ENCODE measurements at regions not wholly inside any gene's neighbourhood (a gene's known extent, or its start where the extent isn't known, plus 50 kb on each side); places are given as distances from the start of the nearest gene placed in this dataset.

- no peak for DNase-seq (ENCODE audit: low read depth in 2 of 2)
- no peak overlapping the region for H3K4me3 ChIP-seq (replicated peaks in 1 of 2; ENCODE audit: low read depth in 2 of 2, low read length in 2 of 2)
- TF ChIP-seq CTCF (IDR thresholded peaks at IDR 0.05; ENCODE audit: low read depth, low read length), result no peak
Measured at GRCh38 chr2:129903586-129904425, 75.7 kb upstream of the RAB6C start.

GRCh38 chr2:129904532-129905446 lies 74.7 kb upstream of the RAB6C start:
- H3K4me3 ChIP-seq (replicated peaks in 1 of 2; ENCODE audit: low read depth in 2 of 2, low read length in 2 of 2), result no peak overlapping the region

DNA sequence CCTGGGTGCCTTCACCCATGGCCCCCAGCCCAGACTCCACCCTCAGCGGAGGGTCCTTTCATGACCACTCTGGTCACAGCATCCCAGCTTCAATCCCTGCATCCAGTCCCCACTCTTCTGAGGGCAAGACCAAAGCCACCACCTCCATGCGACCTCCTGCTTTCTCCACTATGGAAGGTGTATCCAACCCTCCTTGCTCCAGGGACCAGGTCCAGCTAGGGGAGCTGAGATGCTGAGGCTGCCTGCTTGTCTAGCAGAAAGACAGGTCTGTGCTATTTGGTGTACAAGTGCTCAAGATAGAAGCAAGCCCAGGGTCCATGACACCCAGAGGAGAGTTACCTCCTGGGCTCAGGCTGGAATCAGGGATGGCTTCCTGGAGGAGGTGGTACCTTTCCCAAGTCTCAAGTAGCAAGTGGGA lies 73.8 kb upstream of the RAB6C start:
- no peak for DNase-seq (ENCODE audit: low read depth in 2 of 2)
- H3K4me3 ChIP-seq (replicated peaks in 1 of 2; ENCODE audit: low read depth in 2 of 2, low read length in 2 of 2), result no peak overlapping the region
- no peak for TF ChIP-seq CTCF (IDR thresholded peaks at IDR 0.05; ENCODE audit: low read depth, low read length)

More at GRCh38 chr2:129904532-129905446, 74.7 kb upstream of the RAB6C start:
- no peak for DNase-seq (ENCODE audit: low read depth in 2 of 2)
- no peak for TF ChIP-seq CTCF (IDR thresholded peaks at IDR 0.05; ENCODE audit: low read depth, low read length)

GRCh38 chr2:129906139-129906860 lies 73.2 kb upstream of the RAB6C start:
- no peak overlapping the region for H3K4me3 ChIP-seq (replicated peaks in 1 of 2; ENCODE audit: low read depth in 2 of 2, low read length in 2 of 2)
- no peak for TF ChIP-seq CTCF (IDR thresholded peaks at IDR 0.05; ENCODE audit: low read depth, low read length)
- DNase-seq (ENCODE audit: low read depth in 2 of 2), result no peak

DNA sequence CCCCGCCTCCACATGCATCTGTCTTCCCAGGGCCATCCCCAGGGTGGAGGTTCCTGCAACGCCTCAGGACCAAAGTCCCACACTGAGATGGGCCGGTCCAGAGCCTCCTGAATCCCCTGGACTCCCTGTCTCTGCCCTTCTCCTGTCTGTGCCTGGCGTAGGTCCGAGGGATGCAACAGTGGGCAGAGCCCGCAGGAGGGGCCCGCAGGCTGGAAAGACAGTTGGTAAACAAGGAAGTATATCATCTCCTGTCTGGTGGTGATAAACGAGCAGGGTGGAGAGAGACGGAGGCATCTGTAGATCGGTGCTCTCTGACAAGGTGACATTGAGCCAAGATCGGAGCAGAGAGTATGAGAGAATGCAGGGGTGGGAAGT lies 72.6 kb upstream of the RAB6C start:
- no peak for TF ChIP-seq CTCF (IDR thresholded peaks at IDR 0.05; ENCODE audit: low read depth, low read length)
- DNase-seq (ENCODE audit: low read depth in 2 of 2), result no peak
- H3K4me3 ChIP-seq (replicated peaks in 1 of 2; ENCODE audit: low read depth in 2 of 2, low read length in 2 of 2), result no peak overlapping the region

GRCh38 chr2:129907256-129907998 lies 72.0 kb upstream of the RAB6C start:
- no peak for DNase-seq (ENCODE audit: low read depth in 2 of 2)
- TF ChIP-seq CTCF (IDR thresholded peaks at IDR 0.05; ENCODE audit: low read depth, low read length), result no peak
- no peak overlapping the region for H3K4me3 ChIP-seq (replicated peaks in 1 of 2; ENCODE audit: low read depth in 2 of 2, low read length in 2 of 2)
